ENCODE measurements at regions not wholly inside any gene's neighbourhood (a gene's known extent, or its start where the extent isn't known, plus 50 kb on each side); places are given as distances from the start of the nearest gene placed in this dataset.
"Not testable (repeated sequence)": the region's sequence is repeated elsewhere in the genome, so short reads cannot be mapped to it uniquely, and the experiment has no call there.

DNA sequence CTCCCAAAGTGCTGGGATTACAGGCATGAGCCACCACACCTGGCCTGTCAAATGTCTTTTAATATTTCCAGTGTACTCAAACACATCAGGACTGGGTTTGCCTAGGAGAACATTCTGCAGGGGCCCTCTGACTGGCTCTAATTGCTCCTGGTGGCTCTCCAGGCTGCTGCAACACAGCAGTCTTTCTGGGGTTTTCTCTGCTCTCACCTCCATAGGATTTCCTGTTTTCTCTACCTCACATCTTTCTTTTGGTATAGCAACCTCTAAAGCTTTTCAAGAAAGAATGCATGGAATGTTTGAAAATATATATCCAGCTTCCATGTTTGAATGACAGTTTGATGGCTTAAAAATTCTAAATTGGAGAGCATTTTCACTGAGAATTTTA, 83.3 kb upstream of the IGSF10 start:
- Mint-ChIP-seq H3K4me3 (no peak overlapping the region), H3K27ac (no peak overlapping the region), H3K27me3 (no peaks in the 10 kb centered on the region), H3K4me1 (no peaks in the 10 kb centered on the region), H3K9me3 (no peaks in the 10 kb centered on the region), H3K36me3 (no peaks in the 10 kb centered on the region)
- H3K36me3 ChIP-seq (ENCODE audit: insufficient read depth, low read length), result no peaks in the 10 kb centered on the region
- POLR2A ChIA-PET, result no interaction called here
- H3K9me3 ChIP-seq (ENCODE audit: low read length), result no peaks in the 10 kb centered on the region
- no peak overlapping the region for H3K27ac ChIP-seq (ENCODE audit: low read depth, low read length)
- no peak for DNase-seq
- H3K27me3 ChIP-seq (ENCODE audit: insufficient read depth, low read length, poor library complexity, severe bottlenecking), result no peaks in the 10 kb centered on the region
- no peaks in the 10 kb centered on the region for H3K4me1 ChIP-seq (ENCODE audit: insufficient read depth, low read length)
- CTCF ChIA-PET, result interaction anchor here (0.7 kb wide), 1 partner anchor 12 kb away, joined by 3 read pairs; no protein-coding TSS in a partner anchor
- no peak overlapping the region for H3K4me3 ChIP-seq (ENCODE audit: low read length)

DNA sequence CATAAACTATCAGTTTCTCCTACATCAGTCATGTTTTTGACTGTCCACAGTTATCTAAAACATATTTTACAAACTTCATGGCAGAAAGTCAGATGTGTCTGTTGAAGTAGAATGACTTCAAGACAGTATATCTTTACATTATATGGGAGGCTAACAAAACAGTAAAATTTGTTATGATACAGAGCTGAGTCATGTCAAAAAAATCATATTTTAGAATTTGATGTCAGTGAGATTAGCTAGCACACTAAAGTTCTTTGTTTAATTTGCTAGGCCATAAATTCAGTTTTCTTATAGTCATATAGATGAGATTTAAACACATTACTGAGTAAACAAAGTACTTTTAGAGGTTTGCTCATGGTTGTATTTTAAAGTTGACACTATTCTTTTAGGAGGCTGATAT, 80.3 kb upstream of the IGSF10 start:
- no peaks in the 10 kb centered on the region for H3K27me3 Mint-ChIP-seq
- DNase-seq, result no peak
- ChIA-PET POLR2A (no interaction called here), CTCF (no interaction called here)
- H3K27me3 ChIP-seq (ENCODE audit: insufficient read depth, low read length, poor library complexity, severe bottlenecking), result no peaks in the 10 kb centered on the region
- H3K36me3 ChIP-seq (ENCODE audit: insufficient read depth, low read length), result no peaks in the 10 kb centered on the region
- H3K4me3 ChIP-seq (ENCODE audit: low read length), result no peak overlapping the region
- H3K27ac ChIP-seq (ENCODE audit: low read depth, low read length), result no peak overlapping the region
- H3K36me3 Mint-ChIP-seq, result no peaks in the 10 kb centered on the region
- no peaks in the 10 kb centered on the region for H3K4me1 ChIP-seq (ENCODE audit: insufficient read depth, low read length)
- H3K27ac Mint-ChIP-seq, result no peak overlapping the region
- no peaks in the 10 kb centered on the region for H3K4me1 Mint-ChIP-seq
- no peaks in the 10 kb centered on the region for H3K9me3 ChIP-seq (ENCODE audit: low read length)
- H3K9me3 Mint-ChIP-seq, result no peaks in the 10 kb centered on the region
- H3K4me3 Mint-ChIP-seq, result no peak overlapping the region

DNA sequence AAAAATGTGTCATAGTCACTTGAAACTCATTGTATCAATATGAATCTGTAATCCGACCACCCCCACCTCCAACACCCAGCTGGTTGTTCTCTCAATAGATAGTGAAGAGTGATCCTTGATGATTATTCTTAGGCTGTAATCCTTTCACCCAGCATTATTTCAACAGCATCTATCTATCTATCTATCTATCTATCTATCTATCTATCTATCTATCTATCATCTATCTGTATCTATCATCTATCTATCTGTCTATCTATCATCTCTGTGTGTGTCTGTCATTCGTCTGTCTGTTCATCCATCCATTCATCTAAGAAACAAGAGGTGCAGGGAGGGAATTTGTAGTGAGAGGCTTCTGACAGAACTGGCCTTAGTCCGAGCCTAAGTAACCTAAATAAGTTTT, 78.7 kb upstream of the IGSF10 start:
- Mint-ChIP-seq H3K36me3 (no peaks in the 10 kb centered on the region), H3K4me3 (no peak overlapping the region), H3K27ac (no peak overlapping the region), H3K9me3 (peaks cover 0 to under 1% (median 0%) of the 10 kb centered on the region in 5 donors), H3K4me1 (no peaks in the 10 kb centered on the region), H3K27me3 (no peaks in the 10 kb centered on the region)
- ChIA-PET CTCF (no interaction called here), POLR2A (no interaction called here)
- DNase-seq, result no peak
- Histone ChIP-seq H3K36me3 (ENCODE audit: insufficient read depth, low read length) (no peaks in the 10 kb centered on the region), H3K4me1 (ENCODE audit: insufficient read depth, low read length) (no peaks in the 10 kb centered on the region), H3K27ac (ENCODE audit: low read depth, low read length) (no peak overlapping the region), H3K4me3 (ENCODE audit: low read length) (no peak overlapping the region), H3K27me3 (ENCODE audit: insufficient read depth, low read length, poor library complexity, severe bottlenecking) (no peaks in the 10 kb centered on the region), H3K9me3 (ENCODE audit: low read length) (no peaks in the 10 kb centered on the region)

DNA sequence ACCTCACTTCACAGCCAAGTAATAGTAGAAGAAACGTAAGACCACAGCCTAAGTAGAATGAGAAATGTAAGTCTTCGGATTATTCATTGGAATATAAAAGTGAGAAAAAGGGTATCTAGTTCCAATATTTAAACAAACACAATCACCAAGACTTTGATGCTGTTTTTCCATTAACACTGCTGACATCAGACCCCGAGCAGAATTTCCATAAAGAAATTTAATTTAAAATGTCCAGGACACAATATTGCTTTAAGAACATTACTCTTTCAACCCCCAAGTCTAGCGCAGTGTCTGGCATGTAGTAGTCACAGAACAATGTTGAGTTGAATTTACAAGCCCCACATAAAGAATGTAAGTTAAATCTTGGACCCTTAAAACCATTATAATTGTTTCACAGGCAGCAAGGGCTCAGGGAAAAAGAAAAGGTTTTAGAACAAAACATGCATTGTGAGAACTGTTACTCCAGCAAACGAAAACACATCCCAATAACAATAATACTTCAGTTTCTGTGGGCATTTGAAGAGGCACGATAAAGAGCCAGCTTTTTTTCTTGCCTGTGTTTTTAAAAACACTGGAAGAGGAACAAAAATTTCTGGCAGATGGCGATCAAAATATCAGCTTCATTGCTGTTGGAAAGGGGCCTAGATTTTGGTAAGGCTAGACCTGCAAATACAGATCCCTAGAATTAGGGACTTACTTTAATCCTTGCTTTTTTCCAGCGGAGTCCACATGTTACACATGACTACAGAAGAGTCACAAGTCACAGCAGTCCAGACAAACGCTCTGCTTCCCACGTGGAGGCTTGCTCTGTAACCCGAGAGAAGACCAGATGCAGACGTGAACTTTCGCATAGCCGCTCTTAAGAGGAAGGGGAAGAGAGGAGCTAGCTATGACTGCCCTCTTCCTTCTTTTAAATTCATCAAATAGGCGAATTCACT, 77.9 kb upstream of the IGSF10 start:
- no peaks in the 10 kb centered on the region for H3K27me3 ChIP-seq (ENCODE audit: insufficient read depth, low read length, poor library complexity, severe bottlenecking)
- no peak overlapping the region for H3K4me3 ChIP-seq (ENCODE audit: low read length)
- no peaks in the 10 kb centered on the region for H3K36me3 ChIP-seq (ENCODE audit: insufficient read depth, low read length)
- H3K27ac Mint-ChIP-seq, result no peak overlapping the region
- peaks cover 0 to 4% (median 0%) of the 10 kb centered on the region in 5 donors for H3K9me3 Mint-ChIP-seq
- H3K4me3 Mint-ChIP-seq, result no peak overlapping the region
- ChIA-PET CTCF (no interaction called here), POLR2A (no interaction called here)
- DNase-seq, result no peak
- H3K4me1 ChIP-seq (ENCODE audit: insufficient read depth, low read length), result no peaks in the 10 kb centered on the region
- no peaks in the 10 kb centered on the region for H3K9me3 ChIP-seq (ENCODE audit: low read length)
- H3K36me3 Mint-ChIP-seq, result no peaks in the 10 kb centered on the region
- H3K27me3 Mint-ChIP-seq, result no peaks in the 10 kb centered on the region
- H3K27ac ChIP-seq (ENCODE audit: low read depth, low read length), result no peak overlapping the region
- no peaks in the 10 kb centered on the region for H3K4me1 Mint-ChIP-seq

DNA sequence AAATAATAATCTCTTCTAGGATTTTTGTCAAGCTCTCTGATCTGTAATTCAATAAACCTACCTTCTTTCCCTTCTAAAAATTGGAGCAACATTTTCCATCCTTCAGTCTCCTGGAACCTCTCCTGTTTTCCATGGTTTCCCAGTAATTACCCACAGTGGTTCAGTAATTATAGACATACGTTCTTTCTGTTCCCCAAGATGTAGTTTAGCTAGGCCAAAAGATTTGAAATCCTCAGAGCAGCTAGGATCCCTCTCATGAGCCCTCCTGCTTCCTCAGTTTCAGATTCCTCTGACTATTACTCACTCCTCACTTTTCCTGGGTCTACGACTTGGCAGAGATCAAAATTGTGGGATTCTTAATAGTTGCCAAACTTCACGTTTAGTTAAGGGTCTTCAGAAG, 76.9 kb upstream of the IGSF10 start:
- Histone ChIP-seq H3K4me3 (ENCODE audit: low read length) (no peak overlapping the region), H3K27ac (ENCODE audit: low read depth, low read length) (no peak overlapping the region), H3K36me3 (ENCODE audit: insufficient read depth, low read length) (no peaks in the 10 kb centered on the region), H3K9me3 (ENCODE audit: low read length) (no peaks in the 10 kb centered on the region), H3K27me3 (ENCODE audit: insufficient read depth, low read length, poor library complexity, severe bottlenecking) (no peaks in the 10 kb centered on the region), H3K4me1 (ENCODE audit: insufficient read depth, low read length) (no peaks in the 10 kb centered on the region)
- no peak overlapping the region for H3K27ac Mint-ChIP-seq
- H3K9me3 Mint-ChIP-seq, result peaks cover 0 to 5% (median 3%) of the 10 kb centered on the region in 5 donors
- CTCF ChIA-PET, result no interaction called here
- no peak for DNase-seq
- no peak overlapping the region for H3K4me3 Mint-ChIP-seq
- no peaks in the 10 kb centered on the region for H3K27me3 Mint-ChIP-seq
- H3K36me3 Mint-ChIP-seq, result no peaks in the 10 kb centered on the region
- no peaks in the 10 kb centered on the region for H3K4me1 Mint-ChIP-seq
- POLR2A ChIA-PET, result interaction anchor here (0.8 kb wide), 1 partner anchor 59 kb away, joined by 3 read pairs; no protein-coding TSS in a partner anchor

DNA sequence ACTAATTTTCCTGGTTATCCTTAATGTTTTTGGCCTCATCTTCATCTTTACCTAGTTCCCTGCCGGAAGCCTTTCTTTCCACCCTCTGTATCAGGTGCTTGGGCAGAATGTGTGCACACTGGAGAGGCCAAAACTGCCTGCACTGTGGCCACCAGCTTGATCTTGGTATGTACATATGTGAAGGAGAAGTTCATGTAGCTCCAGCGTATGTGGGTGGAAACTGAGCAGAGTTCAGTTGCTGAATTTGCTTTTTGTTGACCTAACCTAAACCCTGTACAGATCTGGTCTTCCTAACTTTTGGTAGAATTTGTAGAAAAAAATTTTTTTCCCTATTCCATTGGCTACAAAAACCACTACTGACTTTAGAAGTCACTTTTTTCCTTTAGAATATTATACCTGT, 65.9 kb upstream of the IGSF10 start:
- no peak overlapping the region for H3K27ac Mint-ChIP-seq

DNA sequence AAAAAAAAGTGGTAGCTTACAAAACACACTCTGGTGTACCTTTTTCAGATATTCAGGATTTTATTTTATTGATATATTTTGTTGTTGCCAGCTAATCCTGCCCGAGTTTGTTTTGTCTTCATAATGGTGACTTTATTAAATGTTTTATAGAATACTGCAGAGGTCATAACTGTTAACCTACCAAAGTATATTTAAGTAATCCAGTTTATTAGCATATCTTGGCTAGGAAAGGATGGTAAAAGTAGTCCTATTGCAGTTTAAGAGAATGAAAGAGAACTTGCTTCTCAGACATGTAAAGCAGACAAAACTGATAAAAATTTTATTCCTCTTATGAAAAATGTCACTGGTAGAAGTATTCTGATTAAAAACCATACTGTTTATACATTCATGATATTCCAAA, 59.2 kb upstream of the IGSF10 start:
- Histone ChIP-seq H3K27ac (ENCODE audit: low read depth, low read length) (no peak overlapping the region), H3K9me3 (ENCODE audit: low read length) (no peaks in the 10 kb centered on the region), H3K4me3 (ENCODE audit: low read length) (no peak overlapping the region), H3K36me3 (ENCODE audit: insufficient read depth, low read length) (no peaks in the 10 kb centered on the region), H3K27me3 (ENCODE audit: insufficient read depth, low read length, poor library complexity, severe bottlenecking) (no peaks in the 10 kb centered on the region), H3K4me1 (ENCODE audit: insufficient read depth, low read length) (no peaks in the 10 kb centered on the region)
- Mint-ChIP-seq H3K36me3 (no peaks in the 10 kb centered on the region), H3K4me3 (no peak overlapping the region), H3K4me1 (no peaks in the 10 kb centered on the region), H3K27me3 (peaks cover 7 to 18% of the 10 kb centered on the region in 2 donors), H3K27ac (no peak overlapping the region), H3K9me3 (peaks cover 0 to 11% (median 5%) of the 10 kb centered on the region in 5 donors)
- ChIA-PET POLR2A (no interaction called here), CTCF (no interaction called here)
- DNase-seq, result no peak

More for the DNA sequence above, 65.9 kb upstream of the IGSF10 start:
- Histone ChIP-seq H3K27ac (ENCODE audit: low read depth, low read length) (no peak overlapping the region), H3K9me3 (ENCODE audit: low read length) (no peaks in the 10 kb centered on the region), H3K4me3 (ENCODE audit: low read length) (no peak overlapping the region), H3K27me3 (ENCODE audit: insufficient read depth, low read length, poor library complexity, severe bottlenecking) (no peaks in the 10 kb centered on the region), H3K4me1 (ENCODE audit: insufficient read depth, low read length) (no peaks in the 10 kb centered on the region), H3K36me3 (ENCODE audit: insufficient read depth, low read length) (no peaks in the 10 kb centered on the region)
- Mint-ChIP-seq H3K4me1 (no peaks in the 10 kb centered on the region), H3K9me3 (peaks cover 0 to 5% (median 2%) of the 10 kb centered on the region in 5 donors), H3K4me3 (no peak overlapping the region), H3K36me3 (peaks cover 0 to 3% (median 0%) of the 10 kb centered on the region in 3 donors), H3K27me3 (peaks cover 12 to 18% of the 10 kb centered on the region in 2 donors)
- ChIA-PET CTCF (no interaction called here), POLR2A (no interaction called here)
- DNase-seq, result no peak

DNA sequence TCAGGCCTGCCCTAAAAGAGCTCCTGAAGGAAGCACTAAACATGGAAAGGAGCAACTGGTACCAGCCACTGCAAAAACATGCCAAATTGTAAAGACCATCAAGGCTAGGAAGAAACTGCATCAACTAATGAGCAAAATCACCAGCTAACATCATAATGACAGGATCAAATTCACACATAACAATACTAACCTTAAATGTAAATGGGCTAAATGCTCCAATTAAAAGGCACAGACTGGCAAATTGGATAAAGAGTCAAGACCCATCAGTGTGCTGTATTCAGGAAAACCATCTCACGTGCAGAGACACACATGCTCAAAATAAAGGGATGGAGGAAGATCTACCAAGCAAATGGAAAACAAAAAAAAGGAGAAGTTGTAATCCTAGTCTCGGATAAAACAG, 50.6 kb upstream of the IGSF10 start:
- H3K4me3 ChIP-seq (ENCODE audit: low read length); H3K27ac Mint-ChIP-seq; H3K9me3 ChIP-seq (ENCODE audit: low read length); H3K4me1 ChIP-seq (ENCODE audit: insufficient read depth, low read length); H3K4me1 Mint-ChIP-seq; H3K27ac ChIP-seq (ENCODE audit: low read depth, low read length); CTCF ChIA-PET; POLR2A ChIA-PET; H3K27me3 ChIP-seq (ENCODE audit: insufficient read depth, low read length, poor library complexity, severe bottlenecking); H3K4me3 Mint-ChIP-seq; DNase-seq; H3K36me3 ChIP-seq (ENCODE audit: insufficient read depth, low read length); H3K36me3 Mint-ChIP-seq: not testable (repeated sequence)
- Mint-ChIP-seq H3K9me3 (peaks cover 2 to 13% (median 4%) of the 10 kb centered on the region in 5 donors), H3K27me3 (peaks cover 9 to 13% of the 10 kb centered on the region in 2 donors)
